Panc1 (cell line): ENCODE measurements at regions not wholly inside any gene's neighbourhood (a gene's known extent, or its start where the extent isn't known, plus 50 kb on each side); places are given as distances from the start of the nearest gene placed in this dataset.

Experiments
- CTCF ChIP-seq: fragments of 450-650 bp; IDR thresholded peaks from 2 replicates; pipeline ENCODE4 v1.5.1; 2017; ENCODE audit warnings: mild to moderate bottlenecking
- POLR2AphosphoS5 ChIP-seq: IDR thresholded peaks from 2 replicates; pipeline ENCODE4 v1.6.1; 2012; ENCODE audit warnings: mild to moderate bottlenecking, low read depth, low read length, moderate library complexity
- REST ChIP-seq, 2 experiments: IDR thresholded peaks; 2 replicates each; pipeline ENCODE4 v1.6.1; 2011 to 2012; ENCODE audit warnings: low read depth in 2 of 2, control low read depth in 1 of 2, low read length in 1 of 2, mild to moderate bottlenecking in 1 of 2, moderate library complexity in 1 of 2; ENCODE audit not compliant: insufficient read depth in 1 of 2
- SIN3A ChIP-seq: IDR thresholded peaks from 2 replicates; pipeline ENCODE4 v1.6.1; 2012; ENCODE audit warnings: low read depth, mild to moderate bottlenecking, low read length, moderate library complexity, borderline replicate concordance; ENCODE audit not compliant: insufficient read depth
- TCF7L2 ChIP-seq: IDR thresholded peaks from 2 replicates; pipeline ENCODE4 v1.6.1; 2011; ENCODE audit warnings: mild to moderate bottlenecking, low read depth, low read length, inconsistent platforms

- no peak for TF ChIP-seq CTCF
- TF ChIP-seq SIN3A, result no peak
- no peak for TF ChIP-seq POLR2AphosphoS5
- TF ChIP-seq REST (IDR thresholded peaks at IDR 0.05; ENCODE audit: insufficient read depth in 1 of 2, low read depth in 2 of 2, low read length in 1 of 2), result no peak
- TF ChIP-seq TCF7L2, result no peak
These were observed 766.2 kb downstream of the MED13L start for GRCh38 chr12:115511305-115511704.
